H1 (cell line): ENCODE measurements at regions not wholly inside any gene's neighbourhood (a gene's known extent, or its start where the extent isn't known, plus 50 kb on each side); places are given as distances from the start of the nearest gene placed in this dataset.

ENCODE experiments used
- CTCF ChIA-PET: fragments of 300-600 bp; sonication (Branson Sonifier 250); formaldehyde crosslinking; loops from one replicate; lab custom pipeline; 2021; ENCODE audit not compliant: partially characterized antibody; lab: Charles Lee
- POLR2A ChIA-PET: fragments of 300-600 bp; sonication (Branson Sonifier 250); formaldehyde crosslinking; loops from one replicate; lab custom pipeline; 2021; ENCODE audit warnings: inconsistent platforms; ENCODE audit not compliant: partially characterized antibody; lab: Charles Lee
- DNase-seq, 2 experiments: peaks; one replicate each; pipeline versions ENCODE4 v3.0.0 to v3.0.0-alpha.2; 2010 to 2022; ENCODE audit warnings: low spot score in 2 of 2, low read depth in 1 of 2, mixed read lengths in 1 of 2
- FAIRE-seq: peaks from 2 replicates; lab custom pipeline; 2011; peaks lifted over from hg19 to GRCh38; lab: Jason Lieb, UNC
- H2AFZ ChIP-seq: 2 replicates; pipeline ENCODE4 v1.8.1; 2012; ENCODE audit warnings: low read length, inconsistent platforms
- H2AK5ac ChIP-seq: 2 replicates; pipeline ENCODE4 v1.6.1; 2013; ENCODE audit warnings: low read depth, low read length
- H2BK120ac ChIP-seq: replicated peaks from 2 replicates; pipeline ENCODE3; 2013; ENCODE audit warnings: low read depth, low read length, inconsistent platforms
- H2BK12ac ChIP-seq: 2 replicates; pipeline ENCODE4 v1.6.1; 2013; ENCODE audit warnings: low read depth, low read length
- H2BK15ac ChIP-seq: 2 replicates; pipeline ENCODE4 v1.6.1; 2013; ENCODE audit warnings: low read length
- H2BK20ac ChIP-seq: 2 replicates; pipeline ENCODE4 v1.6.1; 2013; ENCODE audit warnings: low read length
- H2BK5ac ChIP-seq: 2 replicates; pipeline ENCODE4 v1.6.1; 2013; ENCODE audit warnings: low read depth, low read length
- H3K14ac ChIP-seq: 2 replicates; pipeline ENCODE4 v1.6.1; 2013; ENCODE audit warnings: inconsistent platforms; ENCODE audit not compliant: insufficient read length
- H3K18ac ChIP-seq: 2 replicates; pipeline ENCODE4 v1.6.1; 2013; ENCODE audit warnings: low read length; ENCODE audit errors: extremely low read depth
- H3K23ac ChIP-seq: 2 replicates; pipeline ENCODE4 v1.6.1; 2013; ENCODE audit warnings: inconsistent platforms; ENCODE audit not compliant: insufficient read length
- H3K23me2 ChIP-seq: 2 replicates; pipeline ENCODE4 v1.6.1; 2013; ENCODE audit warnings: low read depth, low read length
- H3K27ac ChIP-seq: 2 replicates; pipeline ENCODE4 v1.6.1; 2011; ENCODE audit warnings: low read depth, low read length, inconsistent platforms
- H3K27me3 ChIP-seq, 4 experiments: replicated peaks in 1 of 4; 1 replicate in 1 of 4; 2 replicates in 3 of 4; pipeline versions ENCODE4 v1.6.1 to v1.8.1; 2011 to 2013; ENCODE audit warnings: low read length in 3 of 4, mild to moderate bottlenecking in 3 of 4, inconsistent platforms in 2 of 4, mixed read lengths in 2 of 4, moderate library complexity in 1 of 4; ENCODE audit not compliant: control insufficient read depth in 3 of 4, insufficient read depth in 3 of 4; ENCODE audit errors: extremely low read depth in 1 of 4
- H3K36me3 ChIP-seq, 4 experiments: 2 replicates each; pipeline versions ENCODE4 v1.6.1 to v1.8.1; 2011 to 2013; ENCODE audit warnings: mild to moderate bottlenecking in 4 of 4, low read length in 3 of 4, moderate library complexity in 2 of 4, control low read depth in 1 of 4, inconsistent platforms in 1 of 4; ENCODE audit not compliant: insufficient read depth in 4 of 4, control insufficient read depth in 2 of 4
- H3K4ac ChIP-seq: replicated peaks from 2 replicates; pipeline ENCODE3; 2013; ENCODE audit warnings: low read length, low read depth, mixed read lengths, inconsistent platforms; ENCODE audit not compliant: insufficient read length
- H3K4me1 ChIP-seq, 4 experiments: replicated peaks in 1 of 4; 1 replicate in 1 of 4; 2 replicates in 3 of 4; pipeline versions ENCODE4 v1.6.1 to v1.8.1; 2011 to 2013; ENCODE audit warnings: low read length in 3 of 4, inconsistent platforms in 2 of 4, mixed read lengths in 1 of 4; ENCODE audit not compliant: insufficient read depth in 4 of 4, control insufficient read depth in 3 of 4
- H3K4me2 ChIP-seq, 2 experiments: 2 replicates each; pipeline versions ENCODE4 v1.6.1 to v1.8.1; 2011 to 2013; ENCODE audit warnings: low read depth in 2 of 2, low read length in 2 of 2, control low read depth in 1 of 2, inconsistent platforms in 1 of 2, mild to moderate bottlenecking in 1 of 2; ENCODE audit not compliant: insufficient read depth in 1 of 2
- H3K4me3 ChIP-seq, 4 experiments: fragments of 200-600, 300-600 bp in 1 of 4; sonication (generic), shearing (Covaris generic), sonication (Bioruptor Twin) in 1 of 4; 2 replicates each; pipeline versions ENCODE4 v1.5.1 to v1.8.1; 2011 to 2016; ENCODE audit warnings: low read length in 4 of 4, low read depth in 3 of 4, control low read depth in 2 of 4, inconsistent platforms in 2 of 4, mild to moderate bottlenecking in 2 of 4, mixed read lengths in 1 of 4, moderate library complexity in 1 of 4; ENCODE audit not compliant: insufficient read depth in 2 of 4; ENCODE audit errors: extremely low read depth in 1 of 4
- H3K56ac ChIP-seq: replicated peaks from 2 replicates; pipeline ENCODE3; 2013; ENCODE audit warnings: low read depth, mild to moderate bottlenecking, mixed read lengths, low read length, inconsistent platforms; ENCODE audit not compliant: insufficient read length
- H3K79me1 ChIP-seq: 2 replicates; pipeline ENCODE4 v1.6.1; 2013; ENCODE audit warnings: low read depth, low read length, control low read depth
- H3K79me2 ChIP-seq, 2 experiments: 2 replicates each; pipeline versions ENCODE4 v1.6.1 to v1.8.1; 2012 to 2013; ENCODE audit warnings: low read length in 2 of 2, mild to moderate bottlenecking in 2 of 2, inconsistent platforms in 1 of 2; ENCODE audit not compliant: insufficient read depth in 2 of 2, control insufficient read depth in 1 of 2
- H3K9ac ChIP-seq, 4 experiments: replicated peaks in 1 of 4; 1 replicate in 1 of 4; 2 replicates in 3 of 4; pipeline versions ENCODE4 v1.6.1 to v1.8.1; 2011 to 2013; ENCODE audit warnings: low read depth in 3 of 4, low read length in 3 of 4, control low read depth in 2 of 4, mild to moderate bottlenecking in 2 of 4, moderate library complexity in 2 of 4, inconsistent platforms in 1 of 4; ENCODE audit errors: extremely low read depth in 1 of 4
- H3K9me3 ChIP-seq, 2 experiments: 2 replicates each; pipeline versions ENCODE4 v1.6.1 to v1.8.1; 2012 to 2013; ENCODE audit warnings: mild to moderate bottlenecking in 2 of 2, moderate library complexity in 2 of 2, control low read depth in 1 of 2, inconsistent platforms in 1 of 2, low read depth in 1 of 2, low read length in 1 of 2, mixed read lengths in 1 of 2; ENCODE audit not compliant: insufficient read depth in 2 of 2
- H4K20me1 ChIP-seq, 2 experiments: replicated peaks in 1 of 2; 2 replicates each; pipeline versions ENCODE3 to v1.8.1; 2011 to 2013; ENCODE audit warnings: inconsistent platforms in 2 of 2, low read length in 2 of 2, mild to moderate bottlenecking in 1 of 2; ENCODE audit not compliant: insufficient read depth in 2 of 2, control insufficient read depth in 1 of 2
- H4K5ac ChIP-seq: 2 replicates; pipeline ENCODE4 v1.6.1; 2013; ENCODE audit warnings: low read length, low read depth, mixed read lengths, inconsistent platforms; ENCODE audit not compliant: insufficient read length
- H4K8ac ChIP-seq: 2 replicates; pipeline ENCODE4 v1.8.0; 2013; ENCODE audit warnings: mild to moderate bottlenecking, moderate library complexity, low read length, inconsistent platforms; ENCODE audit not compliant: insufficient read depth; ENCODE audit errors: extremely low read depth
- H4K91ac ChIP-seq: replicated peaks from 2 replicates; pipeline ENCODE3; 2013; ENCODE audit warnings: low read length, mixed read lengths, inconsistent platforms; ENCODE audit not compliant: insufficient read length
- CHD2 ChIP-seq: IDR thresholded peaks from 2 replicates; pipeline ENCODE4 v1.6.1; 2012; ENCODE audit warnings: low read length, improper control_type of control experiment
- HDAC6 ChIP-seq: IDR thresholded peaks from one replicate; pipeline ENCODE4 v1.7.1; 2012; ENCODE audit warnings: low read depth, mild to moderate bottlenecking, inconsistent platforms, low read length, moderate library complexity
- SAP30 ChIP-seq: fragments of 300-600 bp; sonication (generic); IDR thresholded peaks from 2 replicates; pipeline ENCODE4 v1.7.1; 2012; ENCODE audit warnings: low read length, moderate library complexity, mild to moderate bottlenecking, inconsistent platforms; ENCODE audit not compliant: insufficient read depth, insufficient replicate concordance
- SIN3A ChIP-seq, 2 experiments: IDR thresholded peaks in 1 of 2; conservative IDR thresholded peaks in 1 of 2; 2 replicates each; pipeline ENCODE4 v1.6.1; 2011 to 2012; ENCODE audit warnings: low read length in 2 of 2, improper control_type of control experiment in 1 of 2, low read depth in 1 of 2, mild to moderate bottlenecking in 1 of 2
- SIX5 ChIP-seq: IDR thresholded peaks from 2 replicates; pipeline ENCODE4 v1.6.1; 2011; ENCODE audit warnings: mild to moderate bottlenecking, low read depth, low read length
- SUZ12 ChIP-seq: fragments of 200-600 bp; sonication (generic); IDR thresholded peaks from 2 replicates; pipeline ENCODE4 v1.6.1; 2012; ENCODE audit warnings: mild to moderate bottlenecking, inconsistent platforms, low read length, moderate library complexity, mixed read lengths
- TAF1 ChIP-seq: IDR thresholded peaks from 2 replicates; pipeline ENCODE4 v1.6.1; 2011; ENCODE audit warnings: mild to moderate bottlenecking, low read depth, low read length
- TEAD4 ChIP-seq: IDR thresholded peaks from 2 replicates; pipeline ENCODE4 v1.6.1; 2012; ENCODE audit warnings: low read depth, low read length, inconsistent platforms, mixed read lengths
- YY1 ChIP-seq: IDR thresholded peaks from 2 replicates; pipeline ENCODE4 v1.6.1; 2011; ENCODE audit warnings: low read depth, mild to moderate bottlenecking, low read length
- WGBS, 2 experiments: shearing (Covaris generic) in 1 of 2; methylation state at CpG; one replicate each; pipeline versions ENCODE4 v1.1.6 to v1.1.7; 2013 to 2015; ENCODE audit warnings: low lambda C conversion rate in 2 of 2, mixed read lengths in 2 of 2, inconsistent platforms in 1 of 2, low coverage in 1 of 2, missing lambda C conversion rate in 1 of 2; ENCODE audit not compliant: insufficient replicate concordance in 2 of 2, insufficient coverage in 1 of 2, insufficient read length in 1 of 2; ENCODE audit errors: extremely low coverage in 1 of 2, missing lambda C conversion rate in 1 of 2; 5-methylcytosine and 5-hydroxymethylcytosine counted together

DNA sequence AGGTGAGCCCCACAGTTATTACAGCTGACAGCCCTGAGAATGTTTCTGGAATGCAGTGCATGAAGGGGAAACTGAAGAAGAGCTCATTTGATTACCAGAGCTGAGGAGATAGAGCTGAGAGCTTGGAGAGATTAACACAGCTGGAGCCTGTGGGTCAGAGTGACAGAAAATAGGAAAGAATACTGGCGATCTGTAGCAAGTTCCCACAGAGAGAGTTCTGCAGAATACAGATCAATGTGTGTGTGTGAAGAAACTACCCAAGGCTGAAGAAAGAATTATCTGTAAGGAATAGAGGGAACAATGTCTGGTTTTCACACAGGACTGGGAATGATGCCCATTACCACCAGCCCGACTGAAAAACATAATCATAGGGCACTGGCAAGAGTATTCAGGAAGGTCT lies 103.6 kb upstream of the SNX7 start:
- whole genome bisulfite sequencing, 2 experiments: 67% methylated on average over 2 of the region's 2 CpGs; no CpG with 5 or more reads in 1 of the 2 experiments
- no peak for TF ChIP-seq SIX5
- TF ChIP-seq TEAD4: peak; percentile 60; the same call in 1 of the 2 replicates
- TF ChIP-seq SAP30: no peak
- no peak for TF ChIP-seq SIN3A (conservative IDR thresholded peaks at IDR 0.05 in 1 of 2, IDR thresholded peaks at IDR 0.05 in 1 of 2; ENCODE audit: low read depth in 1 of 2, low read length in 2 of 2)
- TF ChIP-seq SUZ12: no peak
- TF ChIP-seq TAF1: no peak
- TF ChIP-seq HDAC6: no peak
- TF ChIP-seq YY1: no peak
- no peak for TF ChIP-seq CHD2
- Histone ChIP-seq H4K5ac (no peak overlapping the region), H3K36me3 (no peaks in the 10 kb centered on the region), H3K18ac (no peak overlapping the region), H2BK120ac (no peak overlapping the region), H3K4me3 (no peak overlapping the region), H3K9ac (no peak overlapping the region), H3K4ac (no peak overlapping the region), H2BK5ac (no peak overlapping the region), H2AK5ac (no peak overlapping the region), H4K91ac (no peak overlapping the region), H2BK12ac (no peak overlapping the region), H2BK15ac (no peak overlapping the region), H3K23me2 (no peaks in the 10 kb centered on the region), H3K4me2 (no peak overlapping the region), H3K27ac (no peak overlapping the region), H3K9me3 (peaks cover 11 to 12% of the 10 kb centered on the region in 2 experiments), H3K56ac (no peak overlapping the region), H4K20me1 (no peaks in the 10 kb centered on the region), H3K79me2 (no peaks in the 10 kb centered on the region), H3K79me1 (no peaks in the 10 kb centered on the region), H2BK20ac (no peak overlapping the region), H3K4me1 (no peaks in the 10 kb centered on the region), H4K8ac (no peak overlapping the region), H3K23ac (no peak overlapping the region), H3K27me3 (no peaks in the 10 kb centered on the region), H2AFZ (no peak overlapping the region; the same call in 1 of the 2 replicates), H3K14ac (no peak overlapping the region)
- POLR2A ChIA-PET: no interaction called here
- DNase-seq: no peak
- peak; percentile 70 for FAIRE-seq
- CTCF ChIA-PET: interaction anchor here (0.8 to 1.3 kb wide), 2 partner anchors 104 to 1222 kb away, joined by 3 to 7 read pairs; partner anchors contain the start of gene SNX7
